Keratinocyte (primary cell): ENCODE measurements at regions not wholly inside any gene's neighbourhood (a gene's known extent, or its start where the extent isn't known, plus 50 kb on each side); places are given as distances from the start of the nearest gene placed in this dataset.

Source experiments
- EZH2 ChIP-seq: IDR thresholded peaks from one replicate; pipeline ENCODE4 v1.6.1; 2012; ENCODE audit warnings: inconsistent platforms, mild to moderate bottlenecking, low read length, moderate library complexity
- TF ChIP-seq, protein P1 (sequence below), 3 experiments: IDR thresholded peaks in 1 of 3; conservative IDR thresholded peaks in 1 of 3; optimal IDR thresholded peaks in 1 of 3; 2 replicates in 2 of 3; 3 replicates in 1 of 3; pipeline versions ENCODE3 to v1.5.1; 2011; ENCODE audit warnings: low read length in 3 of 3, mild to moderate bottlenecking in 3 of 3, moderate library complexity in 2 of 3, control low read depth in 1 of 3, inconsistent platforms in 1 of 3; ENCODE audit not compliant: insufficient read depth in 2 of 3; ENCODE audit errors: extremely low read depth in 1 of 3

DNA sequence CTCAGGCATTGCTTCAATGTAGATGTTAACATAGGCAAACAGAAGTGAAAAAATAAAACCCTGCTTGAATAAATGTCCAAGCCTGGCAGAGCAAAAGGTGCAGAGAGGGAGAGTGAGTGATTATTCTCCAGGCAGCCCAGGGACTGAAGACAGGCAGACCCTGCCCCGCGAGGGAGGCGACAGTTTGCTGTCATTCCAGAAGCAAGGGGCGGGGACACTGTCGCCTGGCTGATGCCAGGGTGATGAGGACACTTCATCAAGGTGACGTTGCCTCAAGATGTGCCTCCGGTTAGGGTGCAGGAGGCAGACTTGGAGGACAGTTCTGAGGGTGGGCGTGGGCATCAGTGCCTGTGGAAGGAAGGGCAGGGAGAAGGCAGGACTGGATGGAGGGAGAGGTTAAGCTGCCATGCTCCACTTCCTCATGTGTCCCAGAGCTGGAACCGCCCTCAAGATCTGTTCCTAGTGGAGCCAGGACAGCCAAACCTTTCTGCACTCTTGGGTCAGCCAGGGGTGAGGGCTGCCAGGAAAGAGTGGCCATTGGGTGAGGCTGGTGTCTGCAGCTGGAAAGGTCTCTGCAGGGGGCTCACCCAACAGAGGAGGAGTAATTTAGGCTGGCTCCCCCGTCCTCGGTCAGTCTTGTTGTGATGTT, 560.5 kb upstream of the MKI67 start:
- TF ChIP-seq, protein P1, sequence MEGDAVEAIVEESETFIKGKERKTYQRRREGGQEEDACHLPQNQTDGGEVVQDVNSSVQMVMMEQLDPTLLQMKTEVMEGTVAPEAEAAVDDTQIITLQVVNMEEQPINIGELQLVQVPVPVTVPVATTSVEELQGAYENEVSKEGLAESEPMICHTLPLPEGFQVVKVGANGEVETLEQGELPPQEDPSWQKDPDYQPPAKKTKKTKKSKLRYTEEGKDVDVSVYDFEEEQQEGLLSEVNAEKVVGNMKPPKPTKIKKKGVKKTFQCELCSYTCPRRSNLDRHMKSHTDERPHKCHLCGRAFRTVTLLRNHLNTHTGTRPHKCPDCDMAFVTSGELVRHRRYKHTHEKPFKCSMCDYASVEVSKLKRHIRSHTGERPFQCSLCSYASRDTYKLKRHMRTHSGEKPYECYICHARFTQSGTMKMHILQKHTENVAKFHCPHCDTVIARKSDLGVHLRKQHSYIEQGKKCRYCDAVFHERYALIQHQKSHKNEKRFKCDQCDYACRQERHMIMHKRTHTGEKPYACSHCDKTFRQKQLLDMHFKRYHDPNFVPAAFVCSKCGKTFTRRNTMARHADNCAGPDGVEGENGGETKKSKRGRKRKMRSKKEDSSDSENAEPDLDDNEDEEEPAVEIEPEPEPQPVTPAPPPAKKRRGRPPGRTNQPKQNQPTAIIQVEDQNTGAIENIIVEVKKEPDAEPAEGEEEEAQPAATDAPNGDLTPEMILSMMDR (optimal IDR thresholded peaks at IDR 0.05 in 1 of 3, IDR thresholded peaks at IDR 0.05 in 1 of 3, conservative IDR thresholded peaks at IDR 0.05 in 1 of 3; ENCODE audit: extremely low read depth in 1 of 3, insufficient read depth in 2 of 3, low read length in 3 of 3), result no peak
- no peak for TF ChIP-seq EZH2
